ENCODE measurements at regions not wholly inside any gene's neighbourhood (a gene's known extent, or its start where the extent isn't known, plus 50 kb on each side); places are given as distances from the start of the nearest gene placed in this dataset.
A peak's percentile ranks its signal among the peaks of the same experiment; 100 is the strongest.

- Histone ChIP-seq H3K4me1 (peaks cover 4% of the 10 kb centered on the region), H3K4me3 (no peak overlapping the region), H3K9me3 (no peaks in the 10 kb centered on the region), H3K36me3 (no peaks in the 10 kb centered on the region), H3K27me3 (no peaks in the 10 kb centered on the region), H3K27ac (no peak overlapping the region)
- TF ChIP-seq CTCF (IDR thresholded peaks at IDR 0.05) (no peak), POLR2A (IDR thresholded peaks at IDR 0.05) (no peak)
- intact Hi-C loops (cut with DNase I), result no loop called here
- DNase-seq (ENCODE audit: extremely low spot score in 2 of 2), result no peak
Measured at GRCh38 chr15:62790546-62790945, 252.0 kb upstream of the TPM1 start.

GRCh38 chr15:62791694-62792093 is 250.9 kb upstream of the TPM1 start:
- no peaks in the 10 kb centered on the region for H3K27me3 ChIP-seq
- H3K4me1 ChIP-seq, result no peaks in the 10 kb centered on the region
- peaks cover 0 to 4% of the 10 kb centered on the region in 2 donors for H3K36me3 ChIP-seq
- no peak for DNase-seq (ENCODE audit: extremely low spot score in 2 of 2)
- no peak overlapping the region for H3K27ac ChIP-seq
- intact Hi-C loops (cut with DNase I), result no loop called here
- TF ChIP-seq POLR2A (IDR thresholded peaks at IDR 0.05), result no peak
- no peak for TF ChIP-seq CTCF (IDR thresholded peaks at IDR 0.05)
- no peak for TF ChIP-seq POLR2AphosphoS5 (IDR thresholded peaks at IDR 0.05; ENCODE audit: insufficient read depth in 1 of 2, low read depth in 1 of 2)
- H3K4me3 ChIP-seq, result no peak overlapping the region
- H3K9me3 ChIP-seq, result no peaks in the 10 kb centered on the region

- DNase-seq (ENCODE audit: extremely low spot score in 2 of 2), result peak in 1 of 2 donors; percentile 70
- H3K27me3 ChIP-seq, result no peaks in the 10 kb centered on the region
- peaks cover 0 to 4% of the 10 kb centered on the region in 2 donors for H3K36me3 ChIP-seq
- H3K4me1 ChIP-seq, result no peaks in the 10 kb centered on the region
- TF ChIP-seq POLR2AphosphoS5 (IDR thresholded peaks at IDR 0.05; ENCODE audit: insufficient read depth in 1 of 2, low read depth in 1 of 2) (no peak), CTCF (IDR thresholded peaks at IDR 0.05) (no peak), POLR2A (IDR thresholded peaks at IDR 0.05) (no peak)
- no peak overlapping the region for H3K27ac ChIP-seq
- no peak overlapping the region for H3K4me3 ChIP-seq
- intact Hi-C loops (cut with DNase I), result no loop called here
- no peaks in the 10 kb centered on the region for H3K9me3 ChIP-seq
Measured at GRCh38 chr15:62792986-62793751, 249.4 kb upstream of the TPM1 start.

GRCh38 chr15:62793752-62794144 is 248.8 kb upstream of the TPM1 start:
- no peaks in the 10 kb centered on the region for H3K9me3 ChIP-seq
- no peak for DNase-seq (ENCODE audit: extremely low spot score in 2 of 2)
- TF ChIP-seq POLR2AphosphoS5 (IDR thresholded peaks at IDR 0.05; ENCODE audit: insufficient read depth in 1 of 2, low read depth in 1 of 2) (no peak), POLR2A (IDR thresholded peaks at IDR 0.05) (no peak), CTCF (IDR thresholded peaks at IDR 0.05) (no peak)
- H3K4me1 ChIP-seq, result no peaks in the 10 kb centered on the region
- no peak overlapping the region for H3K4me3 ChIP-seq
- H3K27me3 ChIP-seq, result no peaks in the 10 kb centered on the region
- peaks cover 0 to 4% of the 10 kb centered on the region in 2 donors for H3K36me3 ChIP-seq
- no peak overlapping the region for H3K27ac ChIP-seq
- intact Hi-C loops (cut with DNase I), result no loop called here

GRCh38 chr15:62795171-62795570 is 247.4 kb upstream of the TPM1 start:
- intact Hi-C loops (cut with DNase I), result no loop called here
- TF ChIP-seq CTCF (IDR thresholded peaks at IDR 0.05), result no peak
- no peak for TF ChIP-seq POLR2AphosphoS5 (IDR thresholded peaks at IDR 0.05; ENCODE audit: insufficient read depth in 1 of 2, low read depth in 1 of 2)
- no peak for TF ChIP-seq POLR2A (IDR thresholded peaks at IDR 0.05)
- no peaks in the 10 kb centered on the region for H3K4me1 ChIP-seq

More at GRCh38 chr15:62795171-62795570, 247.4 kb upstream of the TPM1 start:
- Histone ChIP-seq H3K36me3 (peaks cover 0 to 6% of the 10 kb centered on the region in 2 donors), H3K27ac (no peak overlapping the region), H3K9me3 (no peaks in the 10 kb centered on the region), H3K4me3 (no peak overlapping the region), H3K27me3 (no peaks in the 10 kb centered on the region)
- DNase-seq (ENCODE audit: extremely low spot score in 2 of 2), result no peak
